HG03457 (cell line): ENCODE measurements at regions not wholly inside any gene's neighbourhood (a gene's known extent, or its start where the extent isn't known, plus 50 kb on each side); places are given as distances from the start of the nearest gene placed in this dataset.

Source experiments
- ATAC-seq: cut with Tn5 transposase; IDR thresholded peaks from one replicate; pipeline ENCODE4 v1.9.1; 2021; ENCODE audit warnings: moderate number of reproducible peaks; ENCODE audit not compliant: unreplicated experiment

DNA sequence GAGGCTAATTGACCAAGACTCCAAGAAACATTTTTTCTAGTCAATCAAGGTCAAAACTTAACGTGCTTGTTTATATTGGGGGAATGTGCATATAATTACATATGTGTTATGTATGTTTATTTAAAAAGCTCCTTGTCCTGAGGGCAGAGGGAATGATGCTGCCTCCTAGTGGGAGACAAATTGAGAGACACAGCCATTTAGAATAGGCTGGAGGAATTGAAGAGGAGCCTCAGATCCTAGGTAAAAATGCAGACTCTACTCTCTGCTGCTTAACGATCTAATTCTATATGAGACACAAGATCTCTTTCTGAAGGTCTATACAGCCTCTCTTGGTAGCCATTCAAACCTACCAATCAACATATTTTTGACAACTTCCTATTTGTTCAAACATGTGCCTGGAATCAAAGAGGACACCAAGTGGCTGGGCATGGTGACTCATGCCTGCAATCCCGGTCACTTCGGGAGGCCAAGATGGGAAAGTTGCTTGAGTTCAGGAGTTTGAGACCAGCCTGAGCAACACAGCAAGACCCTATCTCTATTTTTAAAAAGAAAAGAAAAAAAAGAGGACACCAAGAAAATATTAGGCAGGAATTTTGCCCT is 136.6 kb upstream of the ZNF648 start:
- ATAC-seq, result no peak

GRCh38 chr1:182196897-182197870 is 135.7 kb upstream of the ZNF648 start:
- ATAC-seq, result no peak

DNA sequence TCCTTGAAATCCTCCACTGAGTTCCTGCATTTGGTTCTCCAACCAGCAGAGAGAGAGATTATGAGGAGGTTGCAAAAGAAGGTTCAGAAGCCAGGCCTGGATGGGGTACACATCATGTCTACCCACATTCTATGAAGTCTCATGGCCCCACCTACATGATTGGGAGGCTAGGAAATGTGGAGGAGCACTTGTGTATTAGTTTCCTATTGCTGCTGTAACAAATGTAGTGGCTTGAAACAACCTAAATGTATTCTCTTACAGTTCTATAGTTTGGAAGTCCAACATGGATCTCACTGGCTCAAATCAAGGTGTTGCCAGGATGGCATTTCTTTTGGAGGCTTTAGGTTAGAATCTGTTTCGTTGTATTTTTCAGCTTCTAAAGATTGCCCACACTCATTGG is 134.2 kb upstream of the ZNF648 start:
- ATAC-seq, result no peak

DNA sequence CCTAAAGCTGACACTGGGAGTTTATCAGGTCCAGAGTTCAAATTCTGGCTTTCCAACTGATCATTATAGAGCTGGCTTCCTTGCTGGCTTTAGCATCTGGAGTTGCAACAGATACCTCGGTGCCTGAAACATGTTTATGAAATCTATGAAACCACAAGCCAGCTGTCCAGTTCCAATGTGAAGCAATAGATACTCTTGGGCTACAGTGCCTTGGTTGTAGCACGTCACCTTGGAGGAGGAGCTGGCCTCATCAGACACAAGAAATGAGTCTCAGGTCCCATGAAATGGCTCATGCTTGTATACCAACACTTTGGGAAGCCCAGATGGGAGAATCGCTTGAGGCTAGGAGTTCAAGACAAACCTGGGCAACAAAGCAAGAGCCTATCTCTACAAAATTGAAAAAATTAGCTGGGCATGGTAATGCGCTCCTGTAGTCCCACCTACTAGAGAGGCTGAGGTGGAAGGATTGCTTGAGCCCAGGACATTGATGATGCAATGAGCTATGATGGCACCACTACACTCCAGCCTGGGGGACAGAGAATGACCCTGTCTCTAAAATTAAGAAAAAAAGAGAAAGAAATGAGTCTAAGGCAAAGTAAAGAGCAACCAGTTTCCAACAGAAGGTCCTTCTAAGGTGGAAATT is 132.5 kb upstream of the ZNF648 start:
- ATAC-seq, result no peak

DNA sequence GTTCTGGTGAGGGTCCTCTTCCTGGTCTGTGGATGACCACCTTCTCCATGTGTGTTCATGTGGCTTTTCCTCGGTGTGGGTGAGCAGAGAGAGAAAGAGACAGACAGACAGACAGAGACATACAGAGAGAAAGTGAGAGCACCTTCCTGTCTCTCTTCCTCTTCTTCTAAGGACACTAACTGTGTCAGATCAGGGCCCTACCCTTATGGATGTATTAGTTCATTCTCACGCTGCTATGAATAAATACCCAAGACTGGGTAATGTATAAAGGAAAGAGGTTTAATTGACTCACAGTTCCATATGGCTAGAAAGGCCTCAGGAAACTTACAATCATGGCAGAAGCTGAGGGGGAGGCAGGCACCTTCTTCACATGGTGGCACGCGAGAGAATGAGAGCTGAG is 131.5 kb upstream of the ZNF648 start:
- ATAC-seq, result no peak

DNA sequence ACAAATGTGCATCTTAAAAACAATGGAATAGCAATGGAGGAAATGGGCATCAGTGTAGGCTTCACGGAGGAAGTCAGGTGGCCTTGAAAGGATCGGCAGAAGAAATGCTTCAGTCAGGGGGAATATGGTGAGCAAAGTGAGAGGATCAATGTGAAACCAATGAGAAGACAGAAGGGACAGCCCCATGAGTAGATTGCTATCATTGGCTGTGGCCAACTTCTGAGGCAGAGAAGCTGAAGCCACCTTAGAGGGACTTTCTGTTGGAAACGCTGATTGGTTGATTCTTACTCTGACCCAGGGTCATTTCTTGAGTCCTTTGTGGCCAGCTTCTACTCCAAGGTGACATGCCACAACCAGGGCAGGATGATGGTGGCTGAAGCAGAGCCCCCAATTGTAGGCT is 130.7 kb upstream of the ZNF648 start:
- ATAC-seq, result no peak

DNA sequence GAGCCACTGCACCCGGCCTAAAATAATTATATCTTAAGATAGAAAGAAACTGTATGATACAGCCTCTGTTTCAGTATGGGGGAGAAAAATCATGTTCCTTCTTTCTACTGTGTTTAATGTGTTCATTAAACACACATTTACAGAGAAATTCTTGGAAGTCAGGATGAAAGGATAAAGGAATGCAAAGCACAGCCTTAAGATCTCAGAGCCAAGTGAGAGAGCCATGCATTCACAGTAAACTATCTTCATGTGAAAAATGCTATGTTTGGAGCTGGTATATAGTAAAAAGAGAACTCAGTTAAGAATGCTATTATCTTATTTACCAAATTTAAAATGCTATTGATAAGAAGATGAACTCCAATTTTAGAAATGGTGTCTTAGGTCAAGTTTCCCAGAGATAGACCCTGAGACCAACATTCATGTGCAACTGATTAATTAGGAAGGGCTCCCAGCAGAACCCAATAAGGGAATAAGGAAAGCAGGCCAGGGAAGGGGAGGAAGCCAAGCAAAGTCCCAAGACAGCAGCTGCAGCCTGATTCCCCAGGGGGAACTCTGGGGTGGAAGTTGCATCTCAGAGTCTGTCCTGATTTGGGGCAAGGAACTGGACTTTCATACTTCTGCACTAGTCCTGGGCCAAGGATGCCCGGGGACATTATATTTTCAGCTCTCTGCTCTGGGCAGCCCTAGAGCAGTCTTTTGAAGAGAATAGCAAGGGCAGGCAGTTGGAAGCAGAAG is 130.0 kb upstream of the ZNF648 start:
- ATAC-seq, result no peak

- no peak for ATAC-seq
Measured at GRCh38 chr1:182189535-182190066, 128.1 kb upstream of the ZNF648 start.

- no peak for ATAC-seq
Measured at GRCh38 chr1:182186757-182187146, 125.2 kb upstream of the ZNF648 start.

GRCh38 chr1:182185842-182186756 is 124.6 kb upstream of the ZNF648 start:
- ATAC-seq, result no peak

DNA sequence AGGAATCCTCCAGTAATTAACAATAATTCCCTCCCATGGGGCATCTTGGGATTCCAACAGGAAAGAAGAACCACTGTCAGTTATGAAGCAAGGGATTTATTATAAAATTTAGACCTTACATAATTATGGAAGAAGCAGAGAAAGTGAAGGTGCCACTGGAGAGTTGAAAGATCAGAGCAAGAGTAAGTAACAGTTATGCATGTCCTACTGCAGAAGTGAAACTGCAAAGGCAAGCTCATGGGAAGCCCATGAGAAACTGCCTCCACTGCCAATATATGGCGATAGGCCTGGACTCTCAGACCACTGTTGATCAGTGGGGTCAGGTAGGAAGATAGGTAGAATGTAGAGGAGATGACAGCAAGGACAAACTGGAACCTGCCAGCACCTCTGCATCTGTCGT is 123.6 kb upstream of the ZNF648 start:
- no peak for ATAC-seq

GRCh38 chr1:182183606-182184005 is 122.1 kb upstream of the ZNF648 start:
- no peak for ATAC-seq

- ATAC-seq, result no peak
Measured at GRCh38 chr1:182182311-182182710, 120.8 kb upstream of the ZNF648 start.

- ATAC-seq, result no peak
Measured at GRCh38 chr1:182181167-182181572, 119.7 kb upstream of the ZNF648 start.

DNA sequence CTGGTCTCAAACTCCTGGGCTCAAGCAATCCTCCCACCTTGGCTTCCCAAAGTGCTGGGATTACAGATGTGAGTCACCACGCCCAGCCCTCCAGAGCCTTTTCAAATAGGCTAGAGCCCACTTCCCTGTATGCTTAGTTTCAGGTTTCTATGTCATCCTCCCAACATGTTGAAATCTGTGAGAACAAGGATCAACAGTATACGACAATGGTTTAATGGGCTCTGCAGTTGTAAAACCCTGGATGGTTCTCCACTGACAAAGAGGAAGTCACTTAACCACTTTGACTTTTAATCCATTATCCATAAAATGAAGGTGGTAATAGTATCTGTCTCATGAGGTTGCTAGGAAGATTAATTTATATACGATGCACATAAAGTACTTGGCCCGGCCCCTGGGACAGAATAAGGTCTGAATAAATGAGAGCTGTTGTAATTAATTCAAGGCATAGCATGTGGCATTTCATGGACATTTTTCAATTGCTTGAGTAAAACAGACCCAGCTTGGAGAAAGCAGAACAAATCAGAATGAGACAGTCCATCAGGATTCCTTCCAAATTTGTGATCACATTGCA is 113.9 kb upstream of the ZNF648 start:
- ATAC-seq, result no peak

GRCh38 chr1:182174513-182174855 is 113.0 kb upstream of the ZNF648 start:
- no peak for ATAC-seq

DNA sequence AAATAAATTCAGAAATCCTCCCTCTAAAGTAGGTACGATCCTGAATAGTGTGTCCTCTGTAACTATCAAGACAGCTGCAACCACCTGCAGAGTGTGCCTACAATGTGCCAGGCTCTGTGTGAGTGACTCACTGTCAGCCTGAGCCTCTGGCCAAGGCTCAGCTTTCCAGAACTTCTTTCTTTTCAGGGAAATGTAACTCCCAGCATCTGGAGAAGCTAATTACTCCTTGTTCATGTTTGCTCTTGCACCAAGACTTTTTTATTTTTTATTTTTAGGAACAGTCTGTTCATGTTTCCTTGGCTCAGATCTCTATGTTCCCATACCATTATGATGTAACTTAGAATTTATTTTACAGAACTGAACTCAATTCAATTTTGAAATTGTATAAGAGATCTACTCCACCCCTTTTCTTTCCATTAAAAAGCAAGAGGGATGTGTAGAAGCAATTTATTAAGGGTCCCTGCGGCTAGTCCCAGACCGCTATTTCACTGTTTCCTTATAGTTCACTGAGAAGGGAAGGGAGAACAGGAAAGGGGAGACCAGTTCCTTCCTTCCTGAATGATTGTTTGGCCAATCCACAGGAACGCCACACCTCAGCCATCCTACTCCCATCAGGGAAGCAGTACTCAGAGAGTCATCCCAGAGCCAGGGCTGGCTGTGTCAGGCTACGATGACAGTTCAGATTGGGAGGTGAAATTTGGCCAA is 112.4 kb upstream of the ZNF648 start:
- ATAC-seq, result no peak

- no peak for ATAC-seq
Measured at GRCh38 chr1:182172699-182173098, 111.2 kb upstream of the ZNF648 start.

- ATAC-seq, result no peak
Measured at GRCh38 chr1:182170891-182171461, 109.5 kb upstream of the ZNF648 start.
